ENCODE measurements at regions not wholly inside any gene's neighbourhood (a gene's known extent, or its start where the extent isn't known, plus 50 kb on each side); places are given as distances from the start of the nearest gene placed in this dataset.

- ATAC-seq (no peak), DNase-seq (no peak)
- H3K36me3 ChIP-seq (ENCODE audit: insufficient read depth in 1 of 2, low read depth in 1 of 2): no peaks in the 10 kb centered on the region
- no peak for TF ChIP-seq CTCF (IDR thresholded peaks at IDR 0.05)
- H3K27ac ChIP-seq: no peak overlapping the region
- no peak overlapping the region for H3K4me3 ChIP-seq
- intact Hi-C loops (cut with DNase I): no loop called here
- no peaks in the 10 kb centered on the region for H3K27me3 ChIP-seq (ENCODE audit: insufficient read depth in 3 of 3, low read length in 2 of 3)
- no peaks in the 10 kb centered on the region for H3K9me3 ChIP-seq
- peaks cover 4% of the 10 kb centered on the region for H3K4me1 ChIP-seq
These were observed 308.2 kb upstream of the EMCN start for GRCh38 chr4:100826067-100826466.

- no peak overlapping the region for H3K4me3 ChIP-seq
- intact Hi-C loops (cut with DNase I): no loop called here
- DNase-seq: no peak
These were observed 306.1 kb upstream of the EMCN start for GRCh38 chr4:100823993-100824323.

DNA sequence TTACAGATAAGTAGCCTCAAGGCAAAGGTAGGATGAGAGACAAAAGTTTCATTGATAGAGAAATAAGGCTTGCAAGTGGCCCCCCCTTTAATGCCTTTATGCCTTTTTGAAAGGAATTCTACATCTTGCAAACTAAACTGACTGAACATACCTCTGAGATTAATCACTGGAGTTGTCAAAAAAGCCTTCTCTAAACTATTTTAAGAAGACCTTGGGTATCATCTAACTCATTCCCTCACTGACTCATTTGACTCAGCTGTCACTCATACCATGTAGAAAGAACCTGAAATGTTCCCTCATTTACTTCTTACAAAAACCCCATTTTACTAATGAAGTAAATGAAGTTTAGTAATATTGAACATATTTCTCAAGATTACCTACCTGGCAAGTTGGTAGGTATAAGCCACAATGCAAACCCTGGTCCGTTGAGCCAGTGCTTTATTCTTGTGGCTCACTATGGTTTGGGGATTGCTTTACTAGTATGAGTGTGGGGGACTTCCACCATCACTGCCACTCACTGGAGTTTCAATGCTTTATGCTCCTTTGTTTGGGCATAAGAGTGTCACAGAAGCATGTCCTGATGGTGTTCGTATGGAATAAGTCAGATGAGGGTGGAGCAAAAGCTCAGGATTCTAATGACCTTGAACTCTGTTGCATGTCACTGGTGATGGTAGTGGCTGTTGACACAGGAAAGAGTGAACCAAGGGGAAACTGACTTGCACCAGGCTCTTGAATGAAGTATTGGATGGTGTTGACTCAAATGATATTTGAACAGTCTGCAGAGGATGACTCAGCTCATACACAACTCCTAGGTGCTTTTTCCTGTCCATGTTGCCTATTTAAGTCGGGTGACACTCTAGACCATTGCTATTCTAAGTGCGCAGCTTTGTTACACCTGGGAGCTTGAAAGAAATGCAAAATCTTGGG, 305.5 kb upstream of the EMCN start:
- Histone ChIP-seq H3K4me1 (peaks cover 4% of the 10 kb centered on the region), H3K9me3 (no peaks in the 10 kb centered on the region), H3K27ac (no peak overlapping the region), H3K4me3 (no peak overlapping the region), H3K27me3 (ENCODE audit: insufficient read depth in 3 of 3, low read length in 2 of 3) (no peaks in the 10 kb centered on the region), H3K36me3 (ENCODE audit: insufficient read depth in 1 of 2, low read depth in 1 of 2) (no peaks in the 10 kb centered on the region)
- WGBS, 3 donors: 73 to 91% (median 84%) methylated on average over 4 of the region's 4 CpGs
- DNase-seq: no peak
- ATAC-seq: peak in 3 of 4 donors; percentile 48 to 76 (median 56)
- no peak for TF ChIP-seq CTCF (IDR thresholded peaks at IDR 0.05)
- intact Hi-C loops (cut with DNase I): no loop called here

More at GRCh38 chr4:100823993-100824323, 306.1 kb upstream of the EMCN start:
- H3K27me3 ChIP-seq (ENCODE audit: insufficient read depth in 3 of 3, low read length in 2 of 3): no peaks in the 10 kb centered on the region
- H3K4me1 ChIP-seq: peaks cover 4% of the 10 kb centered on the region
- no peaks in the 10 kb centered on the region for H3K9me3 ChIP-seq
- H3K36me3 ChIP-seq (ENCODE audit: insufficient read depth in 1 of 2, low read depth in 1 of 2): no peaks in the 10 kb centered on the region
- no peak for TF ChIP-seq CTCF (IDR thresholded peaks at IDR 0.05)
- ATAC-seq: peak in 1 of 4 donors; percentile 6
- H3K27ac ChIP-seq: no peak overlapping the region

- no peaks in the 10 kb centered on the region for H3K36me3 ChIP-seq (ENCODE audit: insufficient read depth in 1 of 2, low read depth in 1 of 2)
- no peak overlapping the region for H3K4me3 ChIP-seq
- no peaks in the 10 kb centered on the region for H3K9me3 ChIP-seq
- WGBS, 3 donors: 74 to 89% (median 83%) methylated on average over 3 of the region's 3 CpGs
- no peaks in the 10 kb centered on the region for H3K27me3 ChIP-seq (ENCODE audit: insufficient read depth in 3 of 3, low read length in 2 of 3)
- H3K4me1 ChIP-seq: peaks cover 4% of the 10 kb centered on the region
- intact Hi-C loops (cut with DNase I): no loop called here
- no peak for DNase-seq
- no peak for ATAC-seq
- no peak for TF ChIP-seq CTCF (IDR thresholded peaks at IDR 0.05)
- H3K27ac ChIP-seq: no peak overlapping the region
These were observed 302.4 kb upstream of the EMCN start for GRCh38 chr4:100820249-100820648.

DNA sequence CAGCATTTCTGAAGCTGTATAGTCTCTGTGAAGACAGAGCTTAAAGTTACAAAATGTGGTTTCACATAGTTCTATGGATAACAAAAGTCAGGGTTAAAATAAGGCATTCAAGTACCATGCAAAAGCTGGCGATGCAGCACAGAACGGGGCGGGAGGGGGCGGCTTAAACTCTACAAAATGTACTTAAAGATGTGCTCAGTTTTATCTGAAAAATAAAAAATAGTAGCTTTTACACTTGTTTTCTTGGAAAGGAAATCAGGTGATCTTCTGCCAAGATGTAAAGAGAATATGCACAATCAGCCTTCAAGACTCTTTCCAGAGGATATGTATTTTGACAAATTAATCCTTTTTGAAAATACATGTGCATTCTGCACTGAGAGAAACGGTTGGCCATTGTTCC, 301.7 kb upstream of the EMCN start:
- Histone ChIP-seq H3K27me3 (ENCODE audit: insufficient read depth in 3 of 3, low read length in 2 of 3) (no peaks in the 10 kb centered on the region), H3K4me3 (no peak overlapping the region), H3K9me3 (no peaks in the 10 kb centered on the region), H3K36me3 (ENCODE audit: insufficient read depth in 1 of 2, low read depth in 1 of 2) (no peaks in the 10 kb centered on the region), H3K27ac (no peak overlapping the region), H3K4me1 (peaks cover 4% of the 10 kb centered on the region)
- WGBS, 3 donors: 79 to 81% (median 79%) methylated on average over 5 of the region's 5 CpGs
- intact Hi-C loops (cut with DNase I): no loop called here
- no peak for DNase-seq
- no peak for ATAC-seq
- no peak for TF ChIP-seq CTCF (IDR thresholded peaks at IDR 0.05)

Data from psoas muscle (tissue), 7 donors.